ENCODE measurements at regions not wholly inside any gene's neighbourhood (a gene's known extent, or its start where the extent isn't known, plus 50 kb on each side); places are given as distances from the start of the nearest gene placed in this dataset.

- no peak overlapping the region for H3K4me3 Mint-ChIP-seq
- peaks cover 26% of the 10 kb centered on the region for H3K27me3 Mint-ChIP-seq (ENCODE audit: insufficient read depth, low read depth, poor library complexity)
- Histone ChIP-seq H3K27ac (ENCODE audit: low read depth) (no peak overlapping the region), H3K9me2 (ENCODE audit: insufficient read depth) (no peaks in the 10 kb centered on the region), H3K4me2 (no peak overlapping the region), H4K20me1 (replicated peaks; ENCODE audit: insufficient read depth) (no peaks in the 10 kb centered on the region), H3K79me2 (replicated peaks; ENCODE audit: insufficient read depth) (no peaks in the 10 kb centered on the region), H3K4me1 (ENCODE audit: insufficient read depth) (peaks cover 29% of the 10 kb centered on the region), H3K4me3 (no peak overlapping the region), H3F3A (replicated peaks; ENCODE audit: low read depth) (no peaks in the 10 kb centered on the region), H3K36me3 (ENCODE audit: insufficient read depth) (no peaks in the 10 kb centered on the region), H3K27me3 (ENCODE audit: insufficient read depth) (peaks cover 11% of the 10 kb centered on the region), H2AFZ (no peak overlapping the region)
- no peak overlapping the region for H3K27ac Mint-ChIP-seq
- peaks cover 32% of the 10 kb centered on the region; the same call in 2 of the 3 replicates for H3K4me1 Mint-ChIP-seq
- no peak for TF ChIP-seq REST (IDR thresholded peaks at IDR 0.05; ENCODE audit: unreplicated experiment)
- no peak for TF ChIP-seq ZNF114 (CRISPR knock-in tag; IDR thresholded peaks at IDR 0.05)
- no peak for TF ChIP-seq ETS1 (IDR thresholded peaks at IDR 0.05)
- no peak for TF ChIP-seq STAT1 (IDR thresholded peaks at IDR 0.05; ENCODE audit: unreplicated experiment)
- no peak for TF ChIP-seq ZNF462 (CRISPR knock-in tag; IDR thresholded peaks at IDR 0.05)
- no peak for TF ChIP-seq ZNF331 (CRISPR knock-in tag; IDR thresholded peaks at IDR 0.05; ENCODE audit: low read depth)
- TF ChIP-seq JUNB (IDR thresholded peaks at IDR 0.05; ENCODE audit: unreplicated experiment) = no peak
- no peak for TF ChIP-seq POLR2AphosphoS5 (IDR thresholded peaks at IDR 0.05; ENCODE audit: low read depth)
- no peak for TF ChIP-seq CTCF (conservative IDR thresholded peaks at IDR 0.05; ENCODE audit: low read depth in 2 of 2)
- TF ChIP-seq EZH2 (IDR thresholded peaks at IDR 0.05; ENCODE audit: low read depth, unreplicated experiment) = no peak
- TF ChIP-seq NANOG (IDR thresholded peaks at IDR 0.05; ENCODE audit: borderline replicate concordance) = no peak
- no peak for TF ChIP-seq CREB1 (CRISPR knock-in tag; IDR thresholded peaks at IDR 0.05; ENCODE audit: low read depth)
- no peak for TF ChIP-seq EZH2phosphoT487 (IDR thresholded peaks at IDR 0.05; ENCODE audit: unreplicated experiment)
- DNase-seq (ENCODE audit: low spot score) = no peak
- no peak for ATAC-seq
- peaks cover 5% of the 10 kb centered on the region; the same call in 2 of the 3 replicates for H3K9me3 Mint-ChIP-seq
- H3K36me3 Mint-ChIP-seq (ENCODE audit: low read depth) = 0 out of 3 replicates have a peak, but pooled peaks cover 3% of the 10 kb centered on the region
Observed at GRCh38 chr14:87158283-87158682, 834.7 kb downstream of the GALC start.

Measured in GM23338 (cell line).